AG04450 (cell line): ENCODE measurements at regions not wholly inside any gene's neighbourhood (a gene's known extent, or its start where the extent isn't known, plus 50 kb on each side); places are given as distances from the start of the nearest gene placed in this dataset.

Experiments used
- CTCF ChIA-PET: fragments of 300-600, 350-600 bp; formaldehyde crosslinking; extraction: SDS; loops from one replicate; lab custom pipeline; 2022; ENCODE audit warnings: antibody characterized with exemption, inconsistent platforms; lab: Charles Lee
- POLR2A ChIA-PET: fragments of 350-600 bp; formaldehyde crosslinking; extraction: SDS; loops from one replicate; lab custom pipeline; 2021; ENCODE audit warnings: antibody characterized with exemption, inconsistent platforms; lab: Yijun Ruan, JAX
- DNase-seq: peaks from one replicate; pipeline ENCODE4 v3.0.0-alpha.2; 2011; ENCODE audit warnings: low read depth, low spot score
- H3K27ac ChIP-seq: one replicate; pipeline ENCODE4 v1.5.1; 2012; ENCODE audit warnings: low read depth, low read length, control low read depth
- H3K27me3 ChIP-seq: one replicate; pipeline ENCODE4 v1.6.0; 2012; ENCODE audit warnings: low read length; ENCODE audit not compliant: control insufficient read depth, insufficient read depth
- H3K4me3 ChIP-seq: 2 replicates; pipeline ENCODE4 v1.5.1; 2011; ENCODE audit warnings: mild to moderate bottlenecking, low read depth, low read length, control low read depth
- H3K9me3 ChIP-seq: 2 replicates; pipeline ENCODE4 v1.5.1; 2012; ENCODE audit warnings: low read length; ENCODE audit not compliant: control insufficient read depth, insufficient read depth
- TF ChIP-seq, protein P1 (sequence below): IDR thresholded peaks from 2 replicates; pipeline ENCODE4 v1.5.1; 2011; ENCODE audit warnings: low read depth, low read length, control low read depth, inconsistent platforms

- H3K27ac ChIP-seq = no peak overlapping the region
- peaks cover 20% of the 10 kb centered on the region for H3K27me3 ChIP-seq
- ChIA-PET POLR2A (no interaction called here), CTCF (interaction anchor here (1.3 kb wide), 1 partner anchor 113 kb away, joined by 4 read pairs; no protein-coding TSS in a partner anchor)
- DNase-seq = no peak
- TF ChIP-seq, protein P1, sequence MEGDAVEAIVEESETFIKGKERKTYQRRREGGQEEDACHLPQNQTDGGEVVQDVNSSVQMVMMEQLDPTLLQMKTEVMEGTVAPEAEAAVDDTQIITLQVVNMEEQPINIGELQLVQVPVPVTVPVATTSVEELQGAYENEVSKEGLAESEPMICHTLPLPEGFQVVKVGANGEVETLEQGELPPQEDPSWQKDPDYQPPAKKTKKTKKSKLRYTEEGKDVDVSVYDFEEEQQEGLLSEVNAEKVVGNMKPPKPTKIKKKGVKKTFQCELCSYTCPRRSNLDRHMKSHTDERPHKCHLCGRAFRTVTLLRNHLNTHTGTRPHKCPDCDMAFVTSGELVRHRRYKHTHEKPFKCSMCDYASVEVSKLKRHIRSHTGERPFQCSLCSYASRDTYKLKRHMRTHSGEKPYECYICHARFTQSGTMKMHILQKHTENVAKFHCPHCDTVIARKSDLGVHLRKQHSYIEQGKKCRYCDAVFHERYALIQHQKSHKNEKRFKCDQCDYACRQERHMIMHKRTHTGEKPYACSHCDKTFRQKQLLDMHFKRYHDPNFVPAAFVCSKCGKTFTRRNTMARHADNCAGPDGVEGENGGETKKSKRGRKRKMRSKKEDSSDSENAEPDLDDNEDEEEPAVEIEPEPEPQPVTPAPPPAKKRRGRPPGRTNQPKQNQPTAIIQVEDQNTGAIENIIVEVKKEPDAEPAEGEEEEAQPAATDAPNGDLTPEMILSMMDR = no peak
- no peak overlapping the region for H3K4me3 ChIP-seq
- H3K9me3 ChIP-seq = no peaks in the 10 kb centered on the region
Observed at GRCh38 chr2:65688141-65688886, 255.9 kb upstream of the SPRED2 start.

DNA sequence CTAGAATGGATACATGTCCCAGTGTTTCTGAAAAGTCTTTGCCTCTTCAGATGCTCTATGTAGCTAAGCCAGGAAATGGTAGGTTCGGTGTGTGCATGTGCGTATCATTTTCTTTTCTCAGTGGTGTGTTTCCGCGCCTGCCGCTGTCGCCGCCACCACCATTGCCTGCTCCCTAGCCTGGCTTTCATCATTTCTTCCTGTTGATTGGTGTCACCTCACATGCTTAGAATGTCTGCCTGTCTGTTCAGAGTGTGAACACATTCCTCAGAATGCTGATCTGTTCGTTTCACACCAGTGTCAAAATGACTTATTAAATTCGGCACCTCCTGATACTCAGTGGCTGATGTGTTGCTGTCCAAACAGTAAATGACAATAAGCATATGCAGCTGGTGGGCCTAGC, 255.2 kb upstream of the SPRED2 start:
- Histone ChIP-seq H3K27ac (no peak overlapping the region), H3K4me3 (no peak overlapping the region), H3K9me3 (no peaks in the 10 kb centered on the region), H3K27me3 (peaks cover 25% of the 10 kb centered on the region)
- ChIA-PET POLR2A (no interaction called here), CTCF (no interaction called here)
- TF ChIP-seq, protein P1 = no peak
- DNase-seq = no peak

GRCh38 chr2:65686928-65687521, 254.6 kb upstream of the SPRED2 start:
- Histone ChIP-seq H3K9me3 (no peaks in the 10 kb centered on the region), H3K27ac (no peak overlapping the region), H3K4me3 (no peak overlapping the region), H3K27me3 (peaks cover 20% of the 10 kb centered on the region)
- DNase-seq = no peak
- CTCF ChIA-PET = no interaction called here
- TF ChIP-seq, protein P1 = no peak
- POLR2A ChIA-PET = no interaction called here

DNA sequence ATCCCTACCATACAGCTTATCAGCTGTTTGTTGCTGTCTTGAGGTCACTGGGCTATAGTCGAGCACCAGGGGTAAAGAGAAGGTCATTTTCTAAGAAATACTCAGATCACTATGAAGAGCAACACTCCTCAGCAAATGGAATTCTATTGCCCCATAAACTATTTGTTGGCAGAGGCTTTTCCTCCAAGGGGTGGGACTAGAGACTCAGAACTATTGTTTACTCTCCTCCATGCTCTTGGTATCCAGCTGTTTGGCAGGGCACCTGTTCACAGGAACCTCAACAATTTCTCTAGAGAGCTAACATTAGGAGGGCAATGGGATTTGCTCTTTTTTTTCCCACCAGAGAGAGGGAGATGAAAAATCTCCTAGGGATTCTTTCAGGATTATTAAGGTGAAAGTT, 249.1 kb upstream of the SPRED2 start:
- peaks cover 17% of the 10 kb centered on the region for H3K27me3 ChIP-seq
- ChIA-PET CTCF (no interaction called here), POLR2A (no interaction called here)
- H3K27ac ChIP-seq = no peak overlapping the region
- H3K4me3 ChIP-seq = no peak overlapping the region
- TF ChIP-seq, protein P1 = no peak
- no peak for DNase-seq
- H3K9me3 ChIP-seq = no peaks in the 10 kb centered on the region

GRCh38 chr2:65678779-65679391, 246.5 kb upstream of the SPRED2 start:
- TF ChIP-seq, protein P1 = no peak
- CTCF ChIA-PET = no interaction called here
- POLR2A ChIA-PET = no interaction called here
- no peaks in the 10 kb centered on the region for H3K9me3 ChIP-seq
- no peak overlapping the region for H3K27ac ChIP-seq
- peaks cover 22% of the 10 kb centered on the region for H3K27me3 ChIP-seq
- no peak overlapping the region for H3K4me3 ChIP-seq
- DNase-seq = no peak
